Panc1 (cell line): ENCODE measurements at regions not wholly inside any gene's neighbourhood (a gene's known extent, or its start where the extent isn't known, plus 50 kb on each side); places are given as distances from the start of the nearest gene placed in this dataset.

Experiments
- ATAC-seq: fragments of 200-7000 bp; cut with Tn5 transposase; 2 replicates; pipeline ENCODE4 v1.9.1; 2020; ENCODE audit warnings: mild to moderate bottlenecking, moderate library complexity
- BruUV-seq: library from RNA; stranded (reverse); fragments of 400-500 nt; replicated peaks from 2 replicates; lab custom pipeline; 2021; lab: Mats Ljungman, UMichigan
- CTCF ChIA-PET: fragments of 300-600 bp; sonication (Branson Sonifier 250); formaldehyde crosslinking; loops from one replicate; lab custom pipeline; 2022; ENCODE audit warnings: antibody characterized with exemption; lab: Charles Lee
- POLR2A ChIA-PET: fragments of 300-600 bp; sonication (Branson Sonifier 250); formaldehyde crosslinking; loops from one replicate; lab custom pipeline; 2022; ENCODE audit warnings: antibody characterized with exemption; lab: Charles Lee
- DNase-seq: peaks from one replicate; pipeline ENCODE4 v3.0.0-alpha.2; 2010; ENCODE audit warnings: low read depth, low spot score
- H3K27ac ChIP-seq: 2 replicates; pipeline ENCODE4 v1.5.1; 2011; ENCODE audit warnings: mild to moderate bottlenecking, low read length, inconsistent platforms
- H3K27me3 ChIP-seq: fragments of 200-500 bp; sonication (Bioruptor generic); 2 replicates; pipeline ENCODE4 v1.6.0; 2014; ENCODE audit warnings: low read length, inconsistent platforms; ENCODE audit not compliant: control insufficient read depth, insufficient read depth
- H3K36me3 ChIP-seq: fragments of 200-500 bp; sonication (Bioruptor generic); 2 replicates; pipeline ENCODE4 v1.5.1; 2014; ENCODE audit warnings: inconsistent platforms, mild to moderate bottlenecking, low read length, moderate library complexity; ENCODE audit not compliant: control insufficient read depth, insufficient read depth
- H3K4me1 ChIP-seq: 2 replicates; pipeline ENCODE4 v1.5.1; 2011; ENCODE audit warnings: inconsistent platforms, mild to moderate bottlenecking, low read length, moderate library complexity; ENCODE audit not compliant: control insufficient read depth, insufficient read depth
- H3K4me3 ChIP-seq, 2 experiments: 2 replicates each; pipeline ENCODE4 v1.5.1; 2011 to 2012; ENCODE audit warnings: low read depth in 2 of 2, low read length in 2 of 2, mild to moderate bottlenecking in 2 of 2, inconsistent platforms in 1 of 2, moderate library complexity in 1 of 2
- H3K9me3 ChIP-seq: fragments of 200-500 bp; sonication (Bioruptor generic); 2 replicates; pipeline ENCODE4 v1.5.1; 2014; ENCODE audit warnings: low read depth, mild to moderate bottlenecking, inconsistent platforms, low read length, moderate library complexity; ENCODE audit not compliant: control insufficient read depth, insufficient read depth
- POLR2AphosphoS5 ChIP-seq: IDR thresholded peaks from 2 replicates; pipeline ENCODE4 v1.6.1; 2012; ENCODE audit warnings: mild to moderate bottlenecking, low read depth, low read length, moderate library complexity
- REST ChIP-seq, 2 experiments: IDR thresholded peaks; 2 replicates each; pipeline ENCODE4 v1.6.1; 2011 to 2012; ENCODE audit warnings: low read depth in 2 of 2, control low read depth in 1 of 2, low read length in 1 of 2, mild to moderate bottlenecking in 1 of 2, moderate library complexity in 1 of 2; ENCODE audit not compliant: insufficient read depth in 1 of 2
- SIN3A ChIP-seq: IDR thresholded peaks from 2 replicates; pipeline ENCODE4 v1.6.1; 2012; ENCODE audit warnings: low read depth, mild to moderate bottlenecking, low read length, moderate library complexity, borderline replicate concordance; ENCODE audit not compliant: insufficient read depth
- TCF7L2 ChIP-seq: IDR thresholded peaks from 2 replicates; pipeline ENCODE4 v1.6.1; 2011; ENCODE audit warnings: mild to moderate bottlenecking, low read depth, low read length, inconsistent platforms
- in situ Hi-C: cut with HindIII; loops from 2 replicates; pipeline ENCODE4 v1.10.0; 2016; ENCODE audit warnings: low sequenced_read_pairs, low pct_unique_long_range_greater_than_20kb
- intact Hi-C: fragments of 100-400 bp; cut with micrococcal nuclease; formaldehyde crosslinking; loops from one replicate; pipeline ENCODE4 v1.10.0; 2022; ENCODE audit not compliant: unreplicated experiment
- TF ChIP-seq, protein P1 (sequence below): fragments of 450-650 bp; IDR thresholded peaks from 2 replicates; pipeline ENCODE4 v1.5.1; 2017; ENCODE audit warnings: mild to moderate bottlenecking

GRCh38 chr1:72637593-72637992 lies 355.3 kb upstream of the NEGR1 start:
- ChIA-PET POLR2A (no interaction called here), CTCF (no interaction called here)
- TF ChIP-seq SIN3A = no peak
- TF ChIP-seq REST (IDR thresholded peaks at IDR 0.05; ENCODE audit: insufficient read depth in 1 of 2, low read depth in 2 of 2, low read length in 1 of 2) = no peak
- TF ChIP-seq, protein P1, sequence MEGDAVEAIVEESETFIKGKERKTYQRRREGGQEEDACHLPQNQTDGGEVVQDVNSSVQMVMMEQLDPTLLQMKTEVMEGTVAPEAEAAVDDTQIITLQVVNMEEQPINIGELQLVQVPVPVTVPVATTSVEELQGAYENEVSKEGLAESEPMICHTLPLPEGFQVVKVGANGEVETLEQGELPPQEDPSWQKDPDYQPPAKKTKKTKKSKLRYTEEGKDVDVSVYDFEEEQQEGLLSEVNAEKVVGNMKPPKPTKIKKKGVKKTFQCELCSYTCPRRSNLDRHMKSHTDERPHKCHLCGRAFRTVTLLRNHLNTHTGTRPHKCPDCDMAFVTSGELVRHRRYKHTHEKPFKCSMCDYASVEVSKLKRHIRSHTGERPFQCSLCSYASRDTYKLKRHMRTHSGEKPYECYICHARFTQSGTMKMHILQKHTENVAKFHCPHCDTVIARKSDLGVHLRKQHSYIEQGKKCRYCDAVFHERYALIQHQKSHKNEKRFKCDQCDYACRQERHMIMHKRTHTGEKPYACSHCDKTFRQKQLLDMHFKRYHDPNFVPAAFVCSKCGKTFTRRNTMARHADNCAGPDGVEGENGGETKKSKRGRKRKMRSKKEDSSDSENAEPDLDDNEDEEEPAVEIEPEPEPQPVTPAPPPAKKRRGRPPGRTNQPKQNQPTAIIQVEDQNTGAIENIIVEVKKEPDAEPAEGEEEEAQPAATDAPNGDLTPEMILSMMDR = no peak
- no peak for TF ChIP-seq TCF7L2
- TF ChIP-seq POLR2AphosphoS5 = no peak
- no peaks in the 10 kb centered on the region for H3K36me3 ChIP-seq
- H3K9me3 ChIP-seq = no peaks in the 10 kb centered on the region
- BruUV-seq = no TSS peak
- no peaks in the 10 kb centered on the region for H3K27me3 ChIP-seq
- no peak for DNase-seq
- H3K27ac ChIP-seq = no peak overlapping the region
- intact Hi-C loops = no loop called here
- H3K4me3 ChIP-seq = no peak overlapping the region
- H3K4me1 ChIP-seq = no peaks in the 10 kb centered on the region
- in situ Hi-C loops = no loop called here
- no peak for ATAC-seq

DNA sequence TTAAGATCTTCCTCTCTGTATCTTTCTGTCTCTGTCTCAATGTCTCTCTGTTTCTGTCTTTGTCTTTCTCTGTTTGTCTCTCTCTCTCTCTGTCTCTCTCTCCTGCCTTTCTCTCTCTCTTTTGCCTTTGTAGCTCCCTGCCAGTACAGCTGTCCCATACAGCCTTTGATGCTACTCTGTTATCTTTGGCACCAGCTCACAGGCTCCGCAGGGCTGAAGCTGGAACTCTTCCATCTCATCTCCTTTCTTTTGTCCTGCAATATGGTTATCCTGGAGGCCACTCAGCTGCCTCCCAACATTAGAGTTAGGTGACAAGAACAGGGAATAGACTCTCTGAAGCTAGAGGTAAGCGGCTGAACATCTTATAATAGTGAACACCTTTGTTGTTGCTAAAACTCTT lies 354.3 kb upstream of the NEGR1 start:
- no peaks in the 10 kb centered on the region for H3K9me3 ChIP-seq
- no peak overlapping the region for H3K27ac ChIP-seq
- no peak for ATAC-seq
- ChIA-PET POLR2A (no interaction called here), CTCF (no interaction called here)
- no TSS peak for BruUV-seq
- H3K36me3 ChIP-seq = no peaks in the 10 kb centered on the region
- no peak for TF ChIP-seq REST (IDR thresholded peaks at IDR 0.05; ENCODE audit: insufficient read depth in 1 of 2, low read depth in 2 of 2, low read length in 1 of 2)
- TF ChIP-seq TCF7L2 = no peak
- no peak for TF ChIP-seq SIN3A
- TF ChIP-seq, protein P1 = no peak
- no peak for TF ChIP-seq POLR2AphosphoS5
- no peaks in the 10 kb centered on the region for H3K27me3 ChIP-seq
- H3K4me1 ChIP-seq = no peaks in the 10 kb centered on the region
- H3K4me3 ChIP-seq = no peak overlapping the region
- in situ Hi-C loops = no loop called here
- no peak for DNase-seq
- intact Hi-C loops = no loop called here
